ENCODE measurements at regions not wholly inside any gene's neighbourhood (a gene's known extent, or its start where the extent isn't known, plus 50 kb on each side); places are given as distances from the start of the nearest gene placed in this dataset.
A peak's percentile ranks its signal among the peaks of the same experiment; 100 is the strongest.
"Not testable (repeated sequence)": the region's sequence is repeated elsewhere in the genome, so short reads cannot be mapped to it uniquely, and the experiment has no call there.

DNA sequence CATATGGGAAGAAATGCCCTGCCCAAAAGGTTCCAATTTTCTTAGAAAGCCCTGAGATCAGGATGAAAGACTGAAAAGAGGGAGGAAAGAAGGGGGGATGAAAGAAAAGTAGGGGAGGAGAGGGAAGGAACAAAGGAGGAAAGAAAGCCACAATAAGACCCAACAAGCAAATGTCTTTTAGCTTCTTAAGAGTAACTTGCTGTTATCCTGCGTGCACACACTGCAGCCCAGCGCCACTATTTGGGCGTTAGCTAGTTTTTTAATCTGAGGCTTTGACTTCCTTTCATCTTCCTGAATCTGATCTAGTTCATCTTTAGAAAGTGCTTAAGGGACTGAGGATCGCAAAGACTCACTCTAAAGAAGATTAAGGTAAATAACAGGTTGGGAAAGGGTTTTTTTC, 77.4 kb upstream of the HDDC2 start:
- H3K4me3 ChIP-seq (ENCODE audit: low read depth, low read length) = no peak overlapping the region
- TF ChIP-seq CTCF (conservative IDR thresholded peaks at IDR 0.05; ENCODE audit: low read depth, low read length) = no peak
- no peak for DNase-seq (ENCODE audit: low read depth)

GRCh38 chr6:125380474-125380873, 78.7 kb upstream of the HDDC2 start:
- no peak overlapping the region for H3K4me3 ChIP-seq (ENCODE audit: low read depth, low read length)
- DNase-seq (ENCODE audit: low read depth) = no peak
- no peak for TF ChIP-seq CTCF (conservative IDR thresholded peaks at IDR 0.05; ENCODE audit: low read depth, low read length)

- H3K4me3 ChIP-seq (ENCODE audit: low read depth, low read length); DNase-seq (ENCODE audit: low read depth): not testable (repeated sequence)
Observed at GRCh38 chr6:125386337-125386736, 84.6 kb upstream of the HDDC2 start.

DNA sequence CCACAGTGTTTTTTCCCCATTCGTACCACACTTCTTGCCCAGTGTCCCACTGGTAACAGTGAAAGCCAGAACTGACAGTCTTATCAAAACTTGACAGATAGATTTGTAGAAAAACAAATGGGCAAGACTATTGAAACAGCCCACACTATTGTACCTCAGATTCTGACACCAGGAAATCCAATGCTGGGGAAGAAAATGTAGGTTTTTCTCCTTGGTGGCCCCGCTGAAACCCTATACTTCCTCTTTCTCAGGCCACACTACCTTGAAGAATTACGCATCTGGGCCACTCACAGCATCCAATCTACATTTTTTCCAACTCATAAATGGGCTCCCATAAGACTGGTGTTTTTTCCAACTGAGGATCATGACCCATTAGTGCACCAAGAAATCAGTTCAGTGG, 90.9 kb upstream of the HDDC2 start:
- H3K4me3 ChIP-seq (ENCODE audit: low read depth, low read length) = no peak overlapping the region
- DNase-seq (ENCODE audit: low read depth) = no peak
- no peak for TF ChIP-seq CTCF (conservative IDR thresholded peaks at IDR 0.05; ENCODE audit: low read depth, low read length)

DNA sequence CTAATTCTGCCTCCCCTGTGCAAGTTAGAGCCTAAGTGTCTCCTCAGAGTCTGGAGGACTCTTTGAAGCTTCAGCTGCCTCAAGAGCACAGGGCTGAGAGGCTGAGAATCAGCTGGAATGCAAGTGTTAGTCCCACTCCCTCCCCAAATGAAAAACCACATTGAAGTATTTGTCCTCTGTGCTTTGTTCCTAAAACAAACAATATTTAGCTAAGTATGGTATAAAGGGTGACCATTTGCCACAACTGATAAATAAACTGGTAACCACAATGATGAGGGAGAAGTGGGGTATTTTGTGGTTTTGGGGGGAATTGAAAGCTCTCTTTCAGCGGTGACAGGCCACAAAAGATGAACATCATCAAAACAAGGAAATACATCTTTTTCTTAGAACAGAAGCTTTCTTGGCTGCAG, 91.7 kb upstream of the HDDC2 start:
- peak; percentile 13 for DNase-seq (ENCODE audit: low read depth)
- TF ChIP-seq CTCF (conservative IDR thresholded peaks at IDR 0.05; ENCODE audit: low read depth, low read length) = no peak
- H3K4me3 ChIP-seq (ENCODE audit: low read depth, low read length) = no peak overlapping the region

- no peak for DNase-seq (ENCODE audit: low read depth)
- no peak overlapping the region for H3K4me3 ChIP-seq (ENCODE audit: low read depth, low read length)
- no peak for TF ChIP-seq CTCF (conservative IDR thresholded peaks at IDR 0.05; ENCODE audit: low read depth, low read length)
Observed at GRCh38 chr6:125406741-125407140, 105.0 kb upstream of the HDDC2 start.

- no peak for TF ChIP-seq CTCF (conservative IDR thresholded peaks at IDR 0.05; ENCODE audit: low read depth, low read length)
- no peak for DNase-seq (ENCODE audit: low read depth)
- H3K4me3 ChIP-seq (ENCODE audit: low read depth, low read length) = no peak overlapping the region
Observed at GRCh38 chr6:125414507-125414906, 112.7 kb upstream of the HDDC2 start.

- peak; percentile 59 for DNase-seq (ENCODE audit: low read depth)
- no peak for TF ChIP-seq CTCF (conservative IDR thresholded peaks at IDR 0.05; ENCODE audit: low read depth, low read length)
Observed at GRCh38 chr6:125415913-125416312, 114.1 kb upstream of the HDDC2 start.

More at GRCh38 chr6:125415913-125416312, 114.1 kb upstream of the HDDC2 start:
- no peak overlapping the region for H3K4me3 ChIP-seq (ENCODE audit: low read depth, low read length)

All from choroid plexus epithelial cell (primary cell).